A673 (cell line): ENCODE measurements at regions not wholly inside any gene's neighbourhood (a gene's known extent, or its start where the extent isn't known, plus 50 kb on each side); places are given as distances from the start of the nearest gene placed in this dataset.

Experiments used
- CTCF ChIP-seq: fragments of 300-800, 200-600 bp; sonication (generic); conservative IDR thresholded peaks from 2 replicates; pipeline ENCODE4 v1.5.1; 2017; ENCODE audit warnings: low read depth, mild to moderate bottlenecking, antibody characterized with exemption, low read length, moderate library complexity, mixed read lengths
- EZH2 ChIP-seq: fragments of 200-600 bp; sonication (generic); IDR thresholded peaks from 2 replicates; pipeline ENCODE4 v1.6.1; 2017; ENCODE audit warnings: borderline replicate concordance, low read depth, mild to moderate bottlenecking, mixed read lengths, antibody characterized with exemption, low read length; ENCODE audit not compliant: poor library complexity, severe bottlenecking

- TF ChIP-seq CTCF, result no peak
- no peak for TF ChIP-seq EZH2
Observed at GRCh38 chr5:61728287-61728686, 396.2 kb downstream of the ZSWIM6 start.
